NCI-H187 treated with DMSO at 0.1 percent for 48 hours (cell line): ENCODE measurements at regions not wholly inside any gene's neighbourhood (a gene's known extent, or its start where the extent isn't known, plus 50 kb on each side); places are given as distances from the start of the nearest gene placed in this dataset.
A peak's percentile ranks its signal among the peaks of the same experiment; 100 is the strongest.

Experiments used
- DNase-seq: peaks from one replicate; lab custom pipeline; 2025; lab: John Stamatoyannopoulos, UW

DNA sequence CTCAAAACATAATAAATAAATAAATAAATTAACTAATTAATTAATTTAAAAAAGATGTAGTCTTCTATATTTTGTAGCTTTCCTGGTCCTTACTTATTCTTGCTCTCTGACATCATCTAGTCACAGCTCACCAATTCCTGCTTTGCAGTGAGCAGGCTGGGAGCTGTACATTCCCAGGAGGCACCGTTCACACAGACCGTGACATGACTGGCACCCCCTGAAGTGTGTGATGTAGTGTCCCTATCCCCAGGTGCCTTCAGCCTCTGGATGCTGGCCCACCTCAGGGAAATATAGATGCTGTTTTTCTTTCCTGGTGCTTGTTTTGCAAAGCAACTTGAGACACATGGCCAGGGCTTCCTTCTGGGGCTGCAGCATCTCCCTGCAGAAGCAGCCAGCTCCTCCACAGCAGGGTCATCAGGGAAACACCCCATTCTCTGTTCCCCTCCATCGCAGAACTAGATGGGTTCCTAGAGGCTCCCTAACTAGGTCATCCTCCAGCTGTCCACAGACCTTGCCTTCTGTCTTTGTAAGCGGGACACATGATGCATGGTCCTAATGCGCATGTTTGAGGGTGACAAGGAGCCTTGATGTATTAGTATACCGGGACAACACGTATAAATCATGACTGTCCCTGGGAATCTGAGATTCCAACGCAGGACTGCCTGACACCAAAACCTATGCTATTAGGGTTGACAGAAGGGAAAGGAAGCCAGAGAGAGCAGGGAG, 76.4 kb downstream of the RHOB start:
- no peak for DNase-seq

DNA sequence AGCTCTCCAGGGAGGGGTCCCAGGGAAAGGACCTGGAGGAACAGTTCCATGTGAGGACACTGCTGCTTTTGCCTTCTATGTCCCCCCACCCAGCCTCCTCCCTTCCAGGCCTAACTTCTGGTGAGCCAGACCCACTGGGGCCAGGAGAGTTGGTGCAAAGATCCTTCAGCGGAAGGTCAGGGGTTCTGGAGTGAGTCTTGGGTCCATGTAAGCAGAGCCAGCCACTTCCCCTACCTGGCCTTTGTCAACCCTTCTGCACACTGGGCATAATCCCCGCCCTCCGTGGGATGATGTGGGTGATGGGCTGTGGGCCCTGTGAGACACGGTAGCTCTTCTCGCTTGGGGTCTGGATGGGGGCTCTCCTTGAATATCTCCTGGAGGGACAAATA, 76.9 kb downstream of the RHOB start:
- DNase-seq = no peak

DNA sequence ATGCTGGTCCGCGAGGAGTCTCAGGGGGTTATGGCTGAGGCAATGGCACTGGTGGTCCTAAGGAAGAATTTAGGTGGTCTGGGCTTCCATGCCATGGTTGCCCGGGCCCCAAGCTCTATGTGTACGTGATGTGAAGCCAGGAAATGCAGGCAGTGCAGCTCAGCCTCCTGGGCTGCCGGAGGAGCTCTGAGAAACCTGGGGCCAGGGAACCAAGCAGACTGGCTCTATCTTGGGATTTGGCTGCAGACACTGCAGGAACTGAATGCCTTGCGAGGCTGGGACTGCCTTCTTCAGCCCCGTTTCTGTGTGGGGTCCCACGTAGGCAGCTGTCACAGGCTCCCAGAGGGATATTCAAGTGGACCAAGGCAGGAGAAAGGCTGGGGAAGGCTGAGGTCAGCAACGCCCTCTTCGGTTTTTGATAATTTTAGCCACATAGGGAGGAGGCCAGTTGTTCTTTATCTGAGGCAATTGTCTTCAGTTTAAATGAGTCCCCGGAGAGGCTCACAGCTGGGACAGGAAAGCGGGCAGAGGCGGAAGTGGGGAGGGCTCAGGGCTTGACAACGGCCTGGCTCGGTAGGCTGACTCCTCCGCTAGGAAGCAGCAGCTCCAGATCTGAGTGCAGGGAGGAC, 77.7 kb downstream of the RHOB start:
- no peak for DNase-seq

DNA sequence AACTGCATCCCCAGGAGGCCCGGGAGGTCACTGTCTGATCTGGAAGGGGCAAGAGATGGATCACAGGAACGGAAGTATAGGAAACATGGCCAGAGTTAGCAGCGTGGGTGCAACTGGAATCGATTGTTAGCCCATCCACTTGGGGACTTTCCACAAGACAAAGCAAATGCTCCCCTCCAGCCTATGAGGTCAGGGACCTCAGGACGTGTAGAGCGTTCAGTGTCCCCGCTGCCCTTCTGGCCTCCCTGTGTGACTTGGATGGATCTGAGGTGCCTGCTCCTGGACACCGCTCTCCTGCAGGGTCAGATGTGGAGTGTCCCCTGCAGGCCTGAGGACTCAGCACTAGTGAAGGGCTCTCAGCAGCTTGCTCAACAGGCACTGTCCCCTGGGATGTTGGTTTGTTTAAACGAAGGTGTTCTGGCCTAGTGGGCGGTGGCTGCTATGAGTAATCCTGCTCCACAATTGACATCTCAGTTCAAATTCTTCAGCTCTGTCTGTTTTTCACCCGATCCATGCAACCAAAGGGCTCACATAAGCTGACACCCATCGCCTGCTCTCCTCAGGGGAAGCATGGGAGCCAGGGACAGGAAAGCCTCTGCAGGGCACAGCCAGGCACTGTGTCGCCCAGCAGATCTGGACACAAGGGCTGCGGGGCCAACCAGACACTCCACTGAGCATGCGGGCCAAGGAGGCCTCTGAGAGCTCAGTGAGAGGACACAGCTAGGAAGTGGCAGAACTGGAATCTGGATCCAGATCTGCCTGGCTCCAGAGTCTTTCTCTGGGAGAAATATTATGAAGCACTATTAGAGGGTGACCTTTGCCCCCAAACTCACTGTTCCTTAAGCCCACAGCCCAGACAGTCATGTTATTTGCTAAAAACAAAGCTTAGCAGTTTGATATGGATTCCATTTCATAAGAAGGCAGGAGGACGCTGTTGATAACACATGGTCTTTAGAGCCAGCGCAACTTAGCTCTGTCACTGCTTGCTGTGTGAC, 78.5 kb downstream of the RHOB start:
- DNase-seq = no peak

DNA sequence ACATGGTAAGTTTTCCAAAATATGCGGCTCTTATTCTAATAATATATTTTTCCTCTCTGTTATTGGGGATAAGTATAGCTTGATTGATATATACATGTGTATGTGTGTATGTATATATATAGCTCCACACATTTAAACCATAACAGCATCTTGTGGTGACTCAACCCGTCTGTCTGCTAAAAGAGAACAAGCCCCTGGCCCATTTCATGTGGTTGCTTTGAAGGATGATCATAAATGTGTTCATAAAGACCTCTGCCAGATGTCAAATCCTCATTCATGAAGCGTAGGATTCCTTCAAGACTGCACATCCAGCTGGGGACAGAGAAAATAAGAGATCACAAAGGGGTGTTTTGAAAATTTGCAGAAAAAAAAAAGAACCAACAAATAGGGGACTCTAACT, 79.3 kb downstream of the RHOB start:
- no peak for DNase-seq

DNA sequence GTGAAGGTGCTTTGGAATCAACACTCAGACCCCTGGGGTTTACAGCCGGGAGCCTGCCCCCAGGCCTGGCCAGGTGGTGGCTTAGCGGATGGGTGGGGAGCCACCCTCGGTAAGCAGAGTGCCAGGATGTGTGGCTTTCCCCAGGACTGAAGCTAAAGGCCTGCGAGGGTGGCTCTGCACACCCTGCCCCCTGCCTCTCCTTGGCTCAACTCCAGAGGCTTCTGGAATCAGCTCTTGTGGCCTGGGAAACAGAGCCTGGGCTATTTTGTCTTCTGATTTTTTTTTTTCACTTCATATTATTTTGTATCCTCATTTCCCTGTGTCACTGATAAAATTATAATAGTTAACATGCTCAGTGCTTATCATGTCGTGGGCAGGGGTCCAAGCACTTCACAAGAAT, 79.8 kb downstream of the RHOB start:
- DNase-seq = no peak

DNA sequence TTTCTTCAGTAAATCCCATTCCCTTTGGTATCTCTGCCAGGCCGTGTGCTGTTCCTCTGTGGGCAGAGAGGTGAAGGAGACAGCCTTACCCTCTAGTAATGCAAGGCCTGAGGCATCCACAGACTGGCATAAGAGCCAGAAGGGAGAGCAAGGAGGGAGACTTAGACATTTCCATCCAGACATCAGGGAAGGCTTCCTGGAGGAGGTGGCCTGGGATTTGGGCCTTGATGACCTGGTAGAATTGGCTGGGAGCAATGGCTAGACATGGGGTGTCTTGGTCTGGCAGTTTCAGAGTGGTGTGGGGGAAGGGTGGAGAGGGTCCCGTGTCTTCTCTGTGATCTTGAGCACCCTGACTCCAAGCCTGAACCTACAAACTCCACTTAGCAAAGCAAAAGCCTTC, 81.8 kb downstream of the RHOB start:
- no peak for DNase-seq

DNA sequence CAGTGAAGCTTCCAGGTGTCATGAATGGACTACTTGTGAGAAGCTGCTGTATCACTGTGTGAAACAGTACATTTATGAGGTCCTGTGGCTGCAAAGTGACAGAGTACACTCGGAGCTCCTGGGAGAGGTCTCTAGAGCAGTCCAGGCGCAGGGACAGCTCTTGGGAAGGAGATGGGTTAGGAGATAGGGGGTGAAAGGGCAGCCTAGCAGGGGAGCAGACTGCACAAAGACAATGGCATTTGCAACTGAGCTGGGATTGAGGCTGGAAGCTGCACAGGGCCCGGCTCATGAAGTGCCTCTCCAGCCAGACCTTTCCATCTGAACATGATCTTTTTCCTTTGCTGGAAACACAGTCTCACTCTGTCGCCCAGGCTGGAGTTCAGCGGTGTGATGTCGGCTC, 83.6 kb downstream of the RHOB start:
- DNase-seq = no peak

DNA sequence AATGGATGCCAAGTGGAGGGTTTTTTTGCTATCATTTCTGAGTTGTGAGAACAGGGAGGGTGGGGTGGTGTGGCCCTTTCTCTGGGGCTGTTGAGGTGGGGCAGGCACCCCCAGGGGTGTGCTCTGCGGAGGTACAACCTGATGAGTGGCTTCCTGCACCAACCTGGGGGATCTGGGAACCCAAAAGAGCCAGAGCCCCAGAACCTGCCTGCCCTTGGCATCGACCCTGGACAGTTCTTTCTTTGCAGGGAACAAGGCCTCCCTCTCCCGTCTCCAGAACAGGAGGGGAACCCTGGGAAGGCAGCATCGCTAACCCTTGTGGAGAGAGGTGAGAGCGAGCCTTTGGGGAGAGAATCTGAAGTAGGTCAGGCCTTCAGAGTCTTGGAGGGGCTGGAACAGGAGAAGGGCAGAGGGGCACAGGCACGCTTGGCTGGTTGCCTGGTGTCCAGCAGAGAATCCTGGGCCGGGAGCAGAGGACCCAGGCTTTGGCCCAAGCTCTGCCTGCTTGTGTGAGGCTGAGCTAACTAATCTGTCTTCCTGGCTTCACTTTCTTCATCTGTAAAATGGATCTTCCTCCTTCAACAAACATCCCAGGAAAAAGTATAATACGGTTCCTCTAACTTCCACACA, 84.9 kb downstream of the RHOB start:
- no peak for DNase-seq

DNA sequence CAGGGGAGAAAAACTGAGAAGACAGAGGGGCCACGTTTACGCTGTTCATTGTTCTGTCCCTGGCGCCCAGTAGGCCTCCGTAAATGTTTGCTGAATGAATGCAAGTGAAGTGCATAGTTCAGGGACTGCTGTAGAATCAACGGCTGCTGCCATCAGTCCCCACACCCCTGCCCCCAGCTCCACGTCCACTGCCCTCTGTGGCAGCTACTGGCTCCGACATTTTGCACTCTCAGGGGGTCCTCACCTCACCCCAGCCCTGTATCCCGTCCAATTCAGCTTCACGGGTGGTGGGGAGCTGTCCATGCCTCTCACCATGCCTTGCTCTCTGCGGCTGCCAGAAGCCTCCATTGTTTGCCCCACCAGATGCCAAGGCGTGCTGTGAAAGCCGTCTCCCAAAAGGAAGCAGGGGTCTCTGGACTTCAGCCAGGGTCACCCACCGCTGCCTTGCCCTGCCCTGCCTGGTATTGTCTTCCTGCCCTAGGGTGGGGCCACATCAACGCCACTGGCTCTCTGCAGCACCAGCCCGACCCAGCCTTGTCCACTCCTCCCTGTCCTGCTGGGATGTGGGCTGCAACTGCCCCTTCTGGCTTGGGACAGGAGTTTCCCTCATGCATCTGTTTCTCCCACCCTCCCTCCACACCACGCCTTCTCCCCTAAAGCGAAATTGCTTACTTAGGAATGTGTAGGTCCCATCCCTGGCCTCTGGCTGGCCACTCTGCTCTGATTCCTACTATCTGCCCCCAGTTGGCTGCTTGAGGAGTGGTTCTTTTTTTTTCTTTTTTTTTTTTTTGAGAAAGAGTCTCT, 86.0 kb downstream of the RHOB start:
- no peak for DNase-seq

DNA sequence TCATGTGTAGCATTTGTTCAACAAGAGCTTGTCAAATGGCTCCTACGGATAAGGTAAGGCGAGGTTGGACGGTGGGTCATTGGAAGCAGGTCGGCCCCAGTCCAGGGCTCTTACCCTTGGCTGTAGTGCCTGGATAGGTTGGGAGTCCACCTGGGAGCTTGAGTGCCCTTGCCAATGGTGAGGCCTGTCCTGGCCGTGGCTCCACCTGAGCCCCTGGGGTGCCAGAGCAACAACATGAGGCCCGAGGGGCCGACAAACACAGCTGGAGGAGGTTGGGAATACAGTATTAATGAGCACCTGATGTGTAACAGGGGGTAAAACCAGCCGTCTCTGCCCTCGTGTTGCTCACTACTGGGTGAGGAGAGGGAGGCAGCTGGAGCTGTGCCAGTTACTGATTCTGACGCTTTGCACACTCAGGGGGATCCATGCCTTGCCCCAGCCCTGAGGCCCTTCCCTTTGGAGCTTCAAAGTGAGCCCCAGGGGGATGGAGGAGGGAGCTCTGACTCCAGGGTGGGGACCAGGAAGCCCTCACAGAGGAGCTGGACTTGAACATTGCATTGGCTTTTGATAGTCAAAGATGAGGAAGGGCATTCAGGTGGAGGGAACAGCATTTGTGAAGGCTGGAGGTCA, 87.2 kb downstream of the RHOB start:
- no peak for DNase-seq

DNA sequence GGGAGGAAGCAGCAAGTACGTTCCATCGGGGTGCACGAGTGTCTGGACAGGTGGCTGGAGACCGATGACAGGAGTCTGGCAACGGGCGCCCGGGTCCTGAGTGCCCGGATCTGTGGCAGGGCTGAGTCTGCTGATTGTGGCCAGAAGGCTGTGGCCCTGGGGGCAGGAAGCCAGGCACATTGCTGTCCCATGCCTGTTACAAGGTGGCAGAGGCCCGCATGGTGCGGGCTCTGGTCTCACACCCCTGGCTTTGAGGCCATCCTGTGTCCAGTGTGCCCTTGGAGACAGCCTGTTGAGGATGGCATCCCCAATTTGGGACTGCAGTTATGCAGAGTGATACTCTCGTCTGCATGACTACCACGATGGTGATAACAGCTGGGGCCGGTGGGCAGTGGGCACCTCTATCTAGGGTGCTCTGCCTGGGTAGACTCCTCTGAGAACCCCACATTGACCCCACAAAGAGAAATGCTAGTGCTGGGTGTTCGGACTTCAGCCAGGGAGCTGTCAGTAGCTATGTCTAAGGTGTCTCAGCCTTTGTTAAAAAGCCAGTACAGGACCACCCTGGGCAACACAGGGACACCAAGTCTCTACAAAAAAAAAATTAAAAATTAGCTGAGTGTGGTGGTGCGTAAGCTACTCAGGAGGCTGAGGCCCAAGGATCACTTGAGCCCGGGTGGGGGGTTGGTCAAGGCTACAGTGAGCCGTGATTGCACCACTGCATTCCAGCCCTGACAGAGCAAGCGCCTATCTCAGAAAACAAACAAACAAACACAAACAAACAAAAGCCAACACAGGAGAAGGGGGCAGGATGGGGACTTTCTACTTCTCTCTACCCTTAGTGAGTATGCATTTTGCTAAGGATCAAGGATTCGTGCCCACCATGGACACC, 88.3 kb downstream of the RHOB start:
- no peak for DNase-seq

DNA sequence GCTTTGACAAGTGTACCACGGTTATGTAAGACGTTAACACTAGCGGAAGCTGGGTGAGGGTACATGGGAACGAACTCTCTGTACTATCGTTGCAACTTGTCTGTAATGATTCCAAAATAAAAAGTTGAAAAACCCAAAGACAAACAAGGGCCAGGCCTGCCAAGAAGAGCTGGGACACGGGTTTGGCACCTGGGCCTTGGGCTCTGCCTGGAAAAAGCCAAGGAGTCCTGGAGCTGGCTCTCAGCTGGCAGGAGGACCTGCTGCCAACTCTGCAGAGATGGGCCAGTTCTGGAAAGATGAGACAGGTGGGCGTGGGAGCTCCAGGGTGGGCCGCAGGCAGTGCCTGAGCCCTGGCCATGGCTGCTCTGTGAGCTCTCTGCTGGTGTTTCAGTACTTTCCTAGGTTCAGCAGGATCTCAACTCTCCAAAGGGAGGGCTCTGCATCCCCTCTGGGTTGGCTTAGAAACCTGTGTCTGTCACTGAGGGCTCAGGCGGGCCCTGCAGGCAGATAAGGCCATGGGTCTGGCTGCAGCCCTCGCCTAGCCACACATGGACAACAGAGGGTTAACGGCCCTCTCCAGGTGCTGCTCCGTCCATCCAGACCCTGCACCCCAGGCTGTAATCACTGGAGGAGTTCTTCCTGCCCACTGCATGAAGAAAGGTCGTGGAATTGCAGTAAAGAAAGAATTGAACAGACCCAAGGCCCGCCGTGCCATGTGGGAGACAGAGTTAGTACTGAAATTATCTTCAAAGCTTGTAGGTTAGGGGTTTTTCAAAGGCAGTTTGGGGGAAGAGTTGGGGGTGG, 89.9 kb downstream of the RHOB start:
- no peak for DNase-seq

DNA sequence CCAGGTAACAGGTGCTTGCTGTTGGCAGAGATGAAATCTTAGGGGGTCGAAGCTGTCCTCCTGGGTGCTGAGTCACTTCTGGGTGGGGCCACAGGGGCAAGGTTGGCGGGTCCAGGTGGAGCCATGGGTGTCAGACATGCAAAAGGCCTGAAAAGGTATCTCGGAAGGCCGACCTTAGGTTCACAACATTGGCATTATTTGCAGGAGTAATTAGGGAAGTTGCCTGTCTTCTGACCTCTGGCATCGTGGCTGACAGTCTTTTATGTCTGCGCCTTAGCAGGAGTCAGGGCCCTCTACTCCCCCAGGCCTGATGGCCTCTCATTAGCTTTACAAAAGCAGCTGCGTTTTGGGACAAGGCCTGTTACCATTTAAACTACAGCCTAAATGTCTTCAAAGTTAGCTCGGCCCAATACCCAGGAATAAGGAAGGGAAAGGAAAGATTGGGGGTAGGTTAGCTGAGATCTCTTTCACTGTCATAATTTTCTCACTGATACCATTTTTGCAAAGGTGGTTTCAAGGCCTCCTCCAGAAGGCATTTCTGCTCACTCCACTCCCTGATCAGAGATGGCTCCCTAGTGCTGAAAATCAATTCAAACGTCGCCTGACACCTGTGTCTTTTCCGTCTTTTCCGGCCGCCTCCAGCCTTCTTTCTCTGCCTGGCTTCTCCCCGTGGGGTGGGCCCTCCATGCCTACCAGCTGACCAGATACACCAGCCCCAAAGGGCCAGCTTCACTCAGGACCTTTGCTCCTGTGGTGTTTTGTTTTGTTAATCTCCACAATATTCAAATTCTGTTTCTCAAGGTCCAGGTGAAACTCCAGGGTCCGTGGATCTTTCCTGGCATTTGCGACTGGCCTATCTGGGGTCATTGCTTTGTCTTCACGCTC, 90.8 kb downstream of the RHOB start:
- no peak for DNase-seq

DNA sequence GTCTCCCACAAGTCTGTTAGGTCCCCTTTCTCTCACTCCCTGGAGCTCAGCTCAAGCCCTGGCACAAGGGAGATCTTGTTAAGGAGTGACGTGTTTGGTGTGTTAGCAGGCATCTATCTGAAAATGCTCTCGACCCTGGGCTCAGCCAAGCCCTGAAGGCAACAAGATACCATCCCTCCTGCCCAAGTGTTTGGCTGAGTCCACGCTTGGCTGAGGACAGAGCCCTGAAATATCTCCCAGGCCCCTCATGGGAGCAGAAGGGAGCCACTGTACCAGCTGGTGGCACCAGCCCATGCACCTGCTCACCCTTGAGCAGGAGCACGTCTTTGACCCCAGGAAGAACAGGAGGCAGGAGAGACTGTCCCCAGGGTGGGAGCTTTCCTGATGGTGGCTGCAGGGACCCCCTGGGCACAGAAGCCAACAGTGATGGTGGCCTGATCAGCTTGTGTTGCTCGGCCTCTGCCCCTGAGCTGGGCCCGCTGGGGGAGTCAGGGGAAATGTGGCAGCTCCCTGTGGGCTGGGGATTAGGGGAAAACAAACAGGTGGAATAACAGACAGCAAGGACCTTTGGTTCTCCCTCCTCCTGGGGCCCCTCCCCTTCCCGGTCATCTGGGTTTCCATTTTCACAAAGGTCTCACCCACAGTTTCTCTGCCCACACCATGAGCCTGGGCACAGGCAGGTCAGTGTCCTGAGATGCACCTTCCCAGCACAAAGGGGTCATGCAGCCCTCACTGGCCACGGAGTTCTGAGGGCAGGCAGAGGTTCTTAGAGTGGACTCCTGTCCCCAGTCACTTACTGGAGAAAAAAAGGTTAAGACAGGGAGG, 91.6 kb downstream of the RHOB start:
- peak; percentile 77 for DNase-seq

DNA sequence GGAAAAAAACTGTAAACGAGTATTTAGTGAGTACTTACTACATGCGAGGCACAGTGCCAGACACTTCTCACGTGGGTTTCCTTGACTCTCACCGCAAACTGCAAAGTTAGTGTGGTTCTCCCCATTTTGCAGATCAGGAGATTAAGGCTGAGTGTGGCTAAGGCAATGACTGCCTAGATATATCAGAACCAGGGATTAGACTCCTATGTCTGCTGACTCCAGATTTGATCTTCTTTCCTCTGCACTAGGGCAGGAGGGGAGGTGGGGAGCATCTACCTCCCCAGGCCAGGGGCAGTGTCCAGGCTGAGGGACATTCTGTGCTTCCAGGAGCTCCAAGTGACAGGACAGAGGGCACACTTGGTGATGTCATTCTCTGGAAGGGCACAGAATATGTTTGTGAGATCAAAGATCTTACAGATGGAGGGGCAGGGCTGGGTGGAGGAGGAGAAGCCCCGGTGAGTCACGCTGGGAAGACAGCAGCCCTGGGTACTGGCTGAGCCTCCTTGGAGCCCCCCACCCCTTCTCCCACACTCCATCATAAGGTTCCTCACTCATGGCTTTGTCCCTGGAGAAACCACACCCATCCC, 92.4 kb downstream of the RHOB start:
- DNase-seq = no peak
